OCI-M1 (cell line): ENCODE measurements at regions not wholly inside any gene's neighbourhood (a gene's known extent, or its start where the extent isn't known, plus 50 kb on each side); places are given as distances from the start of the nearest gene placed in this dataset.
"Not testable (repeated sequence)": the region's sequence is repeated elsewhere in the genome, so short reads cannot be mapped to it uniquely, and the experiment has no call there.

Source experiments
- DNase-seq: peaks from one replicate; lab custom pipeline; 2025; lab: John Stamatoyannopoulos, UW

DNA sequence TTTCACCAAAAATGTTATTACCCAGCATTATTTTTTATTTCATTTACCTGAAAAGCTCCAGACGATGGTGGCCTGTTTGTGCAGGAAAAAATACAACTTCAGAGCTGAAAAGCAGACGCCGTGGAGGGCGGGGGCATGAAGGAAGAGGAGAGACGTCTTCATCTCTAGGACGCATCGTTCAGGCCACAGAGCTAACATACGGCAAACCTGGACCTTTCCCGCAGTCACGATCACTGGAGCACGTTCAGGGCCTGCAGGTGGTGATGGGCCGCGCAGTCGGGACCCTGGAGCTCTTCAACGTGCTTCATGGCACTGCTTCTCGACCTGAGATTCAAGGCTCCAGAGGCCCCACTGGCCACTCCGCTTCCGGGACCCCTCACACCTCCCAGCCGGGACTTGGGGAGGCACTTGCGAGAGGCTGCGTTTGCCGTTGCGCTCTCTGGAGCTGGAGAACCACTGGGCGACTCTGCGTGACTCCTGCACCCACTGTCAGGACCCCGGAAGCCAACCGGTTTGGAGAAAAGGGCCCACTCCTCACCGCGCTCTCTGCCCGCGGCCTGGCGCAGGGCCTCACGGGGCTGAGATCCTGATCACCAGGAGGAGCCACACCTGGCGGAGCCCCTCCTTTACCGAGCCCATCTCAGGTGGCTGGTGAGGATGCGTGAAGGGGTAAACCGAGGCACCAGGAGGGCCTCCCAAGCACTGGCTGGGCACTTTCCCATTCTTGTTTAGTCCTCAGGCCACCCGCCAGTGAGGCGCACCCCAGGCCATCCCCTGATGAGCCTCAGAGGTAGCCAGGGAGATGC lies 164.4 kb upstream of the AFDN start:
- DNase-seq: no peak

DNA sequence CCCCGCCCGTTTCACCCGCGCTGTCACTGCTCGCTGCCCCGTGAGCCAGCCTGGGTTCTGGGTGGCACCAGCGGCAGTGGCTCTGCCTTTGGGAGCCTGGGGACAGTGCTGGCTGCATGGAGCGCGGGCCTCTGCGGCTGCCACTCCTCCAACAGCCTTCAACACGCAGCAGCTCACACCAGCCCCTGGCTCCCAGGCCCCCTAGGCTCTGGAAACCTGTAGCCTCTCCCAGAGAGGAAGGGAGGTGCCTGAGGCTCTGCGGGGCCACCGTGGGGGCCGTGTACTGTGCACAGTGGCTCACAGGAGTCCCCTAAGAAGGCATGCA lies 163.9 kb upstream of the AFDN start:
- no peak for DNase-seq

DNA sequence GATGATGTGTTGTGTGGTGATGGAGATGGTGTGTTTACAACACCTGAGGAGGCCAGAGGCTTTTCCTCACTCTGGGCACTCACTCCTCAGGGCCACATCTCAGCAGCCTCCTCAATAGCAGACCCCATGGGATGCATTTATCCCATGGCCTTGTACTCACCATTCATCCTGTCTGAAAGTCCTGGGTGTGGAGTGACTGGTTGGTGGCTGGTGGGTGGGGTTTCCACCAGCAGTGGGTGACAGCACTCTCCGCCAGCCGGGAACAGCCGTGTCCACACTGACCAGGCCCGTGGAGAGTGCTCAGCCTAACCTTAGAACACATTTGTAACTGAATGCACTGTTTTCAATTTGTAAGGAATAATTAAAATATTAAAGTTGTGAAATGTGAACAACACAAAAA lies 163.4 kb upstream of the AFDN start:
- DNase-seq: no peak

DNA sequence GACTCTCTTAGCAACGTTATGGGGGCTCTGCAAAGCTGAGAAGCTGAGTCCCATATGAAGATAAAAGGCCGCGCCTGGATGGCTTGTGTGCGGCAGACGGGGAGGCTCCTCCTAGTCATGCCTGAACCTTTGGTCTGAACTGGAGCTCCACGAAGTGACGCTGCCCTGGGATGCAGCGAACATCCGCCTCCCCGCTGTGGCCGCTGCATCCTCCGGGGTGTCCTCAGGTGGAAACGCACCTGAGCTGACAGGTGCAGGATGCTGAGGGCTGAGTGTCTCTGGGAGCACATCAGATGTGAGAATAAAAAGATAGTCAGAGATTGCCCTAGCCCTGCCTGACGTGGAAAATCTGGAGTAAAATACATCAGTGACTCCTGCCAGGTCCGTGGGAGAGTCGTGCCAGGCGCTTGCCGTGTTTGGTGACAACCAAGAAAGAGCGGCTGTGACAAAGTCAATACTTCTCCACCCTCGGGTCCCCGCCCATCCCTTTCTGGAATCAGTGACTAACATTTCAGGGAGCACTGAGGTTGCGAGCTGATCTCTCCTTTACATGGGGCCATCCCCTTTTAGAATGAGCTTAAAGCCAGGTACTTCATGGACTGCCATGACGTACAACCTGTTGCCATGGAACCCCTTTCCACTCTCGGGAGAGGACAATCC lies 162.8 kb upstream of the AFDN start:
- no peak for DNase-seq

DNA sequence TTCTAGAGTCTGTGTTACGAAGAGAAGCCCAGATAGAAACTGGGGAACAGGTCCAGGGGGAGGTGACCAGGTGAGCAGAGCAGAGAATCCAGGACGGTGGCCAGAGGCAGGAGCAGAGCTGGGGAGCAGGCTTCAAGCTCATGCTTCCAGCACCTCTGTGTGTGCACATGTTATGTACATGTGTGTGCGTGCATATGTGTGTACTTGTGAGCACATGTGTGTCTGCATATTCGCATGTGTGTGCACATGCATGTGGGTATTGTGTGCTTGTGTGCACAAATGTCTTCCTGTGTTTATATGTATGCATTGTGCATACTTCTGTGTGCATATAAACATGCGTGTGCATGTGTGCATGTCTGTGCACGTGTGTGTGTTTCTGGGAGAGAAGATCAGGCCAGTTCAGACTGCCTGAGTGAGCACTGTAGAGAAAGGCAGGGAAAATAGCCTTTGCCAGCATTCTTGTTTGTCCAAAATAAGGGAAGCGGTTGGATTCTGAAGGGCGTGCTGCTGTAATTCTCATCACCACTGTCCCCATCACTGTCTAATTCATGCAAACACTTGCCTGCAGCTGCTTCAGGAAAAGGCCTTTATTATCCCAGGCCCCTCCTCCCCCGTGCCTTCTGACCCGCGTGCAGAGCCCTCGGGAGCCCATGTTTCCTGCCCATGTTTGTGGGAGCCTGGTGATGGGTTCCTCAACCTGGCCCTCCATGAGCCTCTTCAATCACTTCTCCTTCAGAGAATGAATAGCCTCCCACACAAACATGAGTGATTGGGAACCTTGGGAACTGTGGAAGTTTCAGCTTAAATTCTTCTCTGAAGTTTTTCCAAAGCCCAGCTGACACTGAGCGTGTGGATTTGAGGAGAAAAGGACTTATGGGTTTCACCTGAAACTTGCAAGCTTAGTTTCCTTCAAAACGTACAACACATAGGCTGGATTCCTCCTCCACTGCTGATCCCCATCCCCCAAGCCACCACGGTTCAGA lies 161.7 kb upstream of the AFDN start:
- no peak for DNase-seq

DNA sequence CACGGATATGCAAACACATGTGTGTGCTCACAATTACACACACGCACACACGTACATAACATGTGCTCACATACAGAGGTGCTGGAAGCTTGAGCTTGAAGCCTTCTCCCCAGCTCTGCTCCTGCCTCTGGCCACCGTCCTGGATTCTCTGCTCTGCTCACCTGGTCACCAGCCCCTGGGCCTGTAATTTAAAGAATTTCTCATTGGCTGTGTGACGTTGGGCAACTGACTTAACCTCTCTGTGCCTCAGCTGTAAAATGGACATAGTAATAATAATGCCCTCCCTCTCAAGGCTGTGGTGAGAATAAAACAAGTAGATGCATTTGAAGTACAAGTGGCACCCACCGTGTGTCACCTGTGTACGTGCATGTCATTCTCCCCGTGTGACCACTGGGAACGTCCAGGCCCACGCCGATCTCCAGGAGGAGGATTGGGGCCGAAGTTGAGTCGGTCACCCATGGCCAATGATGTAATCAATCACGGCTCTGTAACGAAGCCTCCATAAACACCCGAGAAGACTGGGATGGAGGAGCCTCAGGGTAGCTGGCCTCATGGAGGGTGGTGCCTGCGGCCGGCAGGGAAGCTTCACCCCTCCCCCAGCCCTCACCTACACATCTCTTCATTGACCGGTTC lies 160.9 kb upstream of the AFDN start:
- no peak for DNase-seq

DNA sequence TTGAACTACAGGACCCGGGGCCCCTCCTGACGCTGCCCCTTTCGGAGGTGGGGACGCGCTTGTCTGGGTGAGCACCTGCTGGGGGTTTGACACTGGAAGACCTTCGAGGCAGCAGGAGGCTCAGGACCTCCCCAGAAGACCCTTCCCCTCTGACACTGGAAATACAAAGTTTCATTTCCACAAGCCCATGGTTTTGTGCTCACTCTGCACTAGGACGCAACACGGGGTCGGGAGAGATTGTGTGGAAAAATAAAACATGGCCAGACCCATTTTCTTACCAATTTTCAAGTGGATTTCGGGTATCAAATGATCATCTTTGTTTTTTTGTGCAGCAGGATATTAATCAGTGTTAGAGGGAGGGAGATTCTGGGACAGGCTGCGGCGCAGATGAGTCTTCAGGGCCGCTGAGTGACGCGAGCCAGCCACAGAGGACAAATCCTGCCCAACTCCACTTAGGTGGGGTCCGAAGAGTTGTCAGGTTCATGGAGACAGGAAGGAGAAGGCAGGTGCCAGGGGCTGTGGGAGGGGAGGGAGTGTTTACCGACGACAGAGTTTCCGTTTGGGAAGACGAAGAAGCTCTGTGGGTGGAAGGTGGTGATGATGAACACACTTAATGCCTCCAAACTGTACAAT lies 160.0 kb upstream of the AFDN start:
- DNase-seq: no peak

DNA sequence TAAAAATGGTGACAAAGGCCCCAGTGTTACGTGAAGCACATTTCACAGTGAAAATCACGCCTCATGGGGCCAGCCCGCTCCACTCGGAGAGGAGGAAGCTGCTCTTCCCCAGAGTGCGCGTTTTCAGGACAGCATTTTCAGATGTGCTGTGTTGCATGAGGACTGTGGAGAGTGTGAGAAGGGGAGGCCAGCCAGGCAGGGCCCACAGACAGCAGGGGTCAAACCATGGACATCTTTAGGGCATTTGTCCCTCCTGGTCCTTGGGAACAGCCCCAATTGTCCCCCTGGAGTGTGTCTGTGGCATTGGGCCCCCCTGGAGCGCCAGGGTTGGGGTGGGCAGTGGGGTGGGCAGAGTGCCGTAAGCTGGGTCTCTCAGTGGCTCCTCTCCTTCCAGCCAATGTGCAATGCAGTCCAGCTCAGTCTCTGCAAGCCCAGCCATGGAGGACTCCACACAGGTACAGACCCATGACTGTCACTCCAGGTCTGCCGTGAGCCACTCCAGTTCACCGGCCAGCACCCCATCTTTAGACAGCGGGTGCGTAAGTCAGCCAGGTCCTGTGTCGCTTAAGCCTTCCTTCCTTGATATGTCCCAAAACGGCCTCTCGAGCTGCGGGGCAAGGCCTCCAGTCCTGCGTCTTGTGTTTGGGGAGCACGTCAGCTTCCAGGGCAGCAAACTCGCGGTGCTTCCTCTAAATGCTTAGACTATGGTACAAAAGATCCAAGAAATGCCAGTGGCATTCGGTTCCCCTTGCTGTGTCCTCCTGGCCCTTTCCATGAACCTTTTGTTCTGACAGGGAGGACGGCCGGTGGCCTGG lies 159.3 kb upstream of the AFDN start:
- no peak for DNase-seq

DNA sequence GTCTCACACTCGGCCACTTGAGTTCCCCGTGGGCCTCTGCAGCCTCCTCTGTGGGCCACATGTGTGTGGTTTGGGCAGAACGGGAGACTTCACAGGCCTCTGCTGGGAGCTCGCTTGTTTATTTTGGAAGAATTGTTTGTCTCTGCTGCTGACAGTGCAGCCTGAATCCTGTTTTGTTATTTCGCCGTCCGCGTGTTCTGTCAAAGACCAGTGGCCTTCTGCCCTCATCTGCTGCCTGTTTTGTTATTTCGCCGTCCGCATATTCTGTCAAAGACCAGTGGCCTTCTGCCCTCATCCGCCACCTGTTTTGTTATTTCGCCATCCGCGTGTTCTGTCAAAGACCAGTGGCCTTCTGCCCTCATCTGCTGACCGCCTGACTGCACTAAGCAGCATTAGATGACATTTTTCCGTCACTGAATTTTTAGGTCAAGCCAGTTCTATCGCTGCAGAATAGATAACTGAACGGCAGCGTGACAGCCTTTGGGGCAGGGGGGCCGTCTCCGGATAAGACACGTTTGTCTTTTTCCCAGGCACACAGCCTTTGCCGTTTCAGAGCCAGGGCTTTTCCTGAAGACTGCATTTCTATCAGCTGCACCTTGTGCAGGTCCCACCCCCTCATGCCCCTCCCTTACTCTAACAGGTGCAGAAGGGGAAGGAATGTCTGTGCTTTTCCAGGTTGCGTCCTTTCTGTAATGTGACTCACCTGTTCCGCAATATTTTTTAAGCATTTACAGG lies 158.5 kb upstream of the AFDN start:
- DNase-seq: no peak

DNA sequence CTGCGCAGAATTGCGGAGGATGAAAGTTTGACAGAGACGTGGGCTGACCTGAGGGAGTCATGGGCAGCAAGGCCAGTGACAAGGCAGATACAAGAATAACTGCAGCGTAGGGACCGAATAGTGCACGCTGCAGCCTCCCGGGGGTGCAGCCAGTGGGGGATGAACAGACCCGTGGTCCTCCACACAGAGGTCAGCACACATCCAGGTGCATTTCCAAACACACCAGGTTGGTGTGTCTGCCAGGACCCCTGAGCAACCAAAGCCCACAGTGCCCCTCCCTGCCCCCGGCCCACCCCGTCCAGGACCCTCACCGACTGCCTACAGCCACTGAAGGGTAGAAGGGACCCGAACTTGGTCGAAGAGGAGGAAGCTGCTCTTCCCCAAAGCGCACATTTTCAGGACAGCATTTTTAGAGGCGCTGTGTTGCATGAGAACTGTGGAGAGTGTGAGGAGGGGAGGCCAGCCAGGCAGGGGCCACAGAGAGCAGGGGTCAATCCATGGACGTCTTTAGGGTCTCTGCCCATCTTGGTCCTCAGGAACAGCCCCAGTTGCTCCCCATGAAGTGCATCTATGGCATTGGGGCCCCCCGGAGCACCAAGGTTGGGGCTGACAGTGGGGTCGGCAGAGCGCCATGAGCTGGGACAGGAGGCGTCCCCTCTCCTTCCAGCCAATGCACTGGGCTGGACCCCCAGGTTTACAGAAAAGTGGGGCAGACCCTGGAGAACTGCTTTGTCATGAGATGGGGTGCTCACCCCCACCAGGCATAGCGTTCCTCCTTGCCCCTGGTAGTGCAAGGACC lies 157.8 kb upstream of the AFDN start:
- no peak for DNase-seq

DNA sequence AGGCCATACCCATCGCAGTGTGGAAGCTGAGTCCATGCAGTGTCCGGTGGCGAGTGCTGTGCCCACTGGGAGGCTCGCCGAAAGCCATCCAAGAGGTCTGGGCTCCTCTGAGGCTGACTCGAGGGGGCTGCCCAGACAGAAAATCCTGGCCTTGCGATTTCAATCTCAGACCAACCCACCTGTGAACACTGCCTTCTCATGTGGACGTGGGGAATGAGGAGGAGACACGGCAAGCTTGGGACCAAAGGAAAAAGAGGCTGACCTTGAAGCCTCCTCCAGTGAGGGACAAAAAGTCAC lies 157.2 kb upstream of the AFDN start:
- DNase-seq: no peak

DNA sequence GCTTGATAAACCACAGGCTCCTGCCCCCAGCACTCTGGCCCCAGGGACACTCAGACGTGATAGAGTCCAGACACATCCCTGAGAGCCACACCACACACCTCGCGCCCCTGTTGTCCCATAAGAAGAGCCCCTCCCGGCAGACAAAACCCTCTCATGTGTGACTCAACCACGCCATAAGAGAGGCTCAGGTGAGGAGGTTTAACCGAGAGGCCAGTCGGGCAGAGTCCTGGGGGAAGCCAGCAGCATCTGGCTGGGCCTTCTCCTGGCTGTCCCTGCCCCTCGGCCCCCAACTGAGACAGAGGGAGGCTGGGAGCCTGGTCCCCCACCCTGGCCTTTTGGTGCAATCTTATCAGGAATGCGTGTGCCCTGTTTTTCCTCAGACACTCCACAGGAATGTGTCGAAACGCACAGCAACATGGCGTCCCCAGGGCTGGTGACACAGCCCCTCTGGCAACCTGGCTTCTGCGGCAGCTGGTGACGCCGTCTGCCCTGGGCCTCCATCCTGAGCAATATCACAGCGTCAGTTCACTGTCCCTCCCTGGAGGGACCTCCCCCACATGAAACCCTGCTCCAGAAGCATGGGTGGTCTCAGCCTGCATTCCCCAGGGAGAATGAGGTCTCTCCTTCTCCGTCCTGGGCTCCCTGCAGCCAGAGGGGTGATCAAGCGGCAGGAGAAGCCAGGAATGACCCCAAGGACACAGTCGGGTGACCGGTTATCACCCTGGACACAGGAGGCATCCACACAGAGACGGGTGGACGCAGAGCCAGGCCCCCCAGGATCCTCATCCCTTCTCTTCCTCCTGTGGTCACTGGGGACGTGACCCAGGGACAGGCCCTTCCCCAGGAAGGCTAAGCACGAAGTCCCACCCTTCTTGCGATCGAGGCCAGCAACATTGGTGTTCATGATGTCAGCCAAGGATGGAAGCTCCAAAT lies 156.6 kb upstream of the AFDN start:
- no peak for DNase-seq

DNA sequence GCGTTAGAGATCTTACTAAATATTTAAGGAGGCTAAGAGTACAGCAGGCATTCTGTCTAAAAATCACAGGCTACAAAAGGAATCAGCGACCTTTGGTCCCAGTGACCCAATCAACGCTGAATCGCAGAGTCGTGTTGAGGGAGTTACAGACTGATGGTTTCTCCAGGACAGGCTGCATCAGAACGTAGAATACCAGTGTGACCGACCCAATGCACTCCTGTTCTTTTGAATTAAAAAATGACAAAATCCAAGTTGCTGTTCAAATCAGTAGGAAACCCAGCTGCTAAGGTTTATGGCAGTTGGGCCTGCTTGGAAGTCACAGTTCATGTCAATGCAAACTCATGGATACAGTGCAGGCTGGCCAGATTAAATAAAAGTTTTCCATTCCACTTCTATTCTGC lies 155.8 kb upstream of the AFDN start:
- no peak for DNase-seq

DNA sequence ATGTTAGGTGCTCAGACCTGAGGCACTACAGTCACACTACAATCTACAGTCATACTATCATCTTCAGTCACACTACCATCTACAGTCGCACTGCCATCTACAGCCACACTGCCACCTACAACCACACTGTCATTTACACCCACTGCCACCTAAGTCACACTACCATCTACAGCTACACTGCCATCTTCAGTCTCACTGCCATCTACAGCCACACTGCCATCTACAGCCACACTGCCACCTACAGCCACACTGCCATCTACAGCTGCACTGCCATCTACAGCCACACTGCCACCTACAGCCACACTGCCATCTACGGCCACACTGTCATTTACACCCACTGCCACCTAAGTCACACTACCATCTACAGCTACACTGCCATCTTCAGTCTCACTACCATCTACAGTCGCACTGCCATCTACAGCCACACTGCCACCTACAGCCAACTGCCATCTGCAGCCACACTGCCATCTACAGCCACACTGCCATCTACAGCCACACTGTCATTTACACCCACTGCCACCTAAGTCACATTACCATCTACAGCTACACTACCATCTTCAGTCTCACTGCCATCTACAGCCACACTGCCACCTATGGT lies 155.2 kb upstream of the AFDN start:
- not testable (repeated sequence) for DNase-seq

DNA sequence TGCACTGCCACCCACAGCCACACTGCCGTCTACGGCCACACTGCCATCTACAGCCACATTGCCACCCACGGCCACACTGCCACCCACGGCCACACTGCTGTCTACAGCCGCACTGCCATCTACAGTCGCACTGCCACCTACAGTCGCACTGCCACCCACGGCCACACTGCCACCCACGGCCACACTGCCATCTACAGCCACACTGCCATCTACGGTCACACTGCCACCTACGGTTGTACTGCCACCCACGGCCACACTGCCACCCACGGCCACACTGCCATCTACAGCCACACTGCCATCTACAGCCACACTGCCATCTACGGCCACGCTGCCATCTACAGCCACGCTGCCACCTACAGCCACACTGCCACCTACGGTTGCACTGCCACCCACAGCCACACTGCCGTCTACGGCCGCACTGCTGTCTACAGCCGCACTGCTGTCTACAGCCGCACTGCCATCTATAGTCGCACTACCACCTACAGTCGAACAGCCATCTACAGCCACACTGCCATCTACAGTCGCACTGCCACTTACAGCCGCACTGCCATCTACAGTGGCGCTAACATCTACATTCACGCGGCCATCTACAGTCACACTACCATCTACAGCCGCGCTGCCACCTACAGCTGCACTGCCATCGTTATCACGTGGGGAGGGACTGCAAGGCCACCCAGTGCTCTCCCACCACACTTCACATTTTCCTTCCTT lies 154.6 kb upstream of the AFDN start:
- no peak for DNase-seq

DNA sequence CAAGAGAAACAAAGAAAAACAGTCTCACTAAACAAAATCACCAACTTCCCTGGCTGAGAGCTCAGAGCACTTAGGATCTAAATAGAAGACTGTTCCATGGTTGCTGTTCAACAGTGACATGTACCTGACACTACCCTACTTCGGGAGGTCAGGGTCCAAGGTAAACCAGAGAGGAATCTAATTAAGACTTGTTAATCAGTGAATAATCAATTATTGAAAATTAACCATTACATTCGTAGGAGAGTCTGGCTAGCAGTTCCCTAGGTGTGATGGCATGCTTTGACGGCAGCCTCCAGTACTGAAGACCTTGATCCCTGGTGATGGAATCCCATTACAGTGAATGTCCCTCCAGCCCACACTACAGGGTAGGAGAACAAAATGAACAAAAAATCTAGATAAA lies 154.0 kb upstream of the AFDN start:
- DNase-seq: no peak

DNA sequence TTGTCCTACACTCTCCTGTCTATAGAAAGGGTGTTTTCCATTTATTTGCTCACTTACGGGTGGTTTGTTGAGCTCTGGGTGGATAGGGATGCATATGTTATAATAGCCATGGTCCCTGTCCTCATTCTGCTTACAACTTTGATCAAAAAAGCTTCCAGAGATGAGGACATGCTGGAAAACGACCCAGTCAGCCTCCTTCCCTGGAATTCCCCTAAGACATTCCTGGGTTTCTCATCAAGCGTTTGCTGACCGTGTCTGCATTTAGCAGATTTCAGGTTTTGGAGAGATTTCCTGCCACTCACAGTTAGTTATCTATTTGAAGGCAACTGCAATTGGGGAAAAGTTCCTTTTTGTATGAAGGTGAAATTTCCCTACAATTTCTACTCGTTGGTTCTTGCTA lies 152.8 kb upstream of the AFDN start:
- no peak for DNase-seq
